ENCODE measurements at regions not wholly inside any gene's neighbourhood (a gene's known extent, or its start where the extent isn't known, plus 50 kb on each side); places are given as distances from the start of the nearest gene placed in this dataset.

DNA sequence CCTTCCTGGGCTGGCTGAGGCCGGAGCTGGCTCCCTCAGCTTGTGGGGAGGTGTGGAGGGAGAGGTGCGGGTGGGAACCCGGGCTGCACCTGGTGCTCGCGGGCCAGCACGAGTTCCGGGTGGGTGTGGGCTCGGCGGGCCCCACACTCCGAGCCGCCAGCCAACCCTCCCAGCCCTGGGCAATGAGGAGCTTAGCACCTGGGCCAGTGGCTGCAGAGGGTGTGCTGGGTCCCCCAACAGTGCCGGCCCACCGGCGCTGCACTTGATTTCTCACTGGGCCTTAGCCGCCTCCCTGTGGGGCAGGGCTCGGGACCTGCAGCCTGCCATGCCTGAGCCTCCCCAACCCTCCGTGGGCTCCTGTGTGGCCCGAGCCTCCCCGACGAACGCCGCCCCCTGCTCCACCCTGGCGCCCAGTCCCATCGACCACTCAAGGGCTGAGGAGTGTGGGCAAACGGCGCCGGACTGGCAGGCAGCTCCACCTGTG lies 182.7 kb upstream of the PAQR3 start:
- TF ChIP-seq, protein P1, sequence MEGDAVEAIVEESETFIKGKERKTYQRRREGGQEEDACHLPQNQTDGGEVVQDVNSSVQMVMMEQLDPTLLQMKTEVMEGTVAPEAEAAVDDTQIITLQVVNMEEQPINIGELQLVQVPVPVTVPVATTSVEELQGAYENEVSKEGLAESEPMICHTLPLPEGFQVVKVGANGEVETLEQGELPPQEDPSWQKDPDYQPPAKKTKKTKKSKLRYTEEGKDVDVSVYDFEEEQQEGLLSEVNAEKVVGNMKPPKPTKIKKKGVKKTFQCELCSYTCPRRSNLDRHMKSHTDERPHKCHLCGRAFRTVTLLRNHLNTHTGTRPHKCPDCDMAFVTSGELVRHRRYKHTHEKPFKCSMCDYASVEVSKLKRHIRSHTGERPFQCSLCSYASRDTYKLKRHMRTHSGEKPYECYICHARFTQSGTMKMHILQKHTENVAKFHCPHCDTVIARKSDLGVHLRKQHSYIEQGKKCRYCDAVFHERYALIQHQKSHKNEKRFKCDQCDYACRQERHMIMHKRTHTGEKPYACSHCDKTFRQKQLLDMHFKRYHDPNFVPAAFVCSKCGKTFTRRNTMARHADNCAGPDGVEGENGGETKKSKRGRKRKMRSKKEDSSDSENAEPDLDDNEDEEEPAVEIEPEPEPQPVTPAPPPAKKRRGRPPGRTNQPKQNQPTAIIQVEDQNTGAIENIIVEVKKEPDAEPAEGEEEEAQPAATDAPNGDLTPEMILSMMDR (IDR thresholded peaks at IDR 0.05 in 8 of 11, conservative IDR thresholded peaks at IDR 0.05 in 3 of 11) = no peak
- TF ChIP-seq POLR2A (IDR thresholded peaks at IDR 0.05) = no peak
- TF ChIP-seq POLR2AphosphoS5 (IDR thresholded peaks at IDR 0.05) = no peak
